OCI-LY1 (cell line): ENCODE measurements at regions not wholly inside any gene's neighbourhood (a gene's known extent, or its start where the extent isn't known, plus 50 kb on each side); places are given as distances from the start of the nearest gene placed in this dataset.

Experiments used
- H2AFZ ChIP-seq: fragments of 200-600 bp; sonication (generic), shearing (Covaris generic); 2 replicates; pipeline ENCODE4 v1.6.0; 2014; ENCODE audit warnings: antibody characterized with exemption, mild to moderate bottlenecking, low read length
- H3F3A ChIP-seq: fragments of 200-600 bp; sonication (generic), shearing (Covaris generic); 2 replicates; pipeline ENCODE4 v1.6.0; 2014; ENCODE audit warnings: mild to moderate bottlenecking, antibody characterized with exemption, low read length, moderate library complexity; ENCODE audit not compliant: insufficient read depth
- H3K27ac ChIP-seq: fragments of 200-600 bp; sonication (generic); 2 replicates; pipeline ENCODE4 v1.5.1; 2014; ENCODE audit warnings: low read length, mixed run types, mild to moderate bottlenecking, low read depth; ENCODE audit not compliant: poor library complexity, severe bottlenecking
- H3K27me3 ChIP-seq: fragments of 200-600 bp; sonication (generic); 2 replicates; pipeline ENCODE4 v1.6.0; 2014; ENCODE audit warnings: antibody characterized with exemption, mild to moderate bottlenecking, low read length, moderate library complexity; ENCODE audit not compliant: insufficient read depth
- H3K36me3 ChIP-seq: fragments of 200-600 bp; sonication (generic); 2 replicates; pipeline ENCODE4 v1.6.1; 2014; ENCODE audit warnings: mild to moderate bottlenecking, antibody characterized with exemption, low read length, moderate library complexity, mixed read lengths; ENCODE audit not compliant: insufficient read depth
- H3K4me1 ChIP-seq: fragments of 200-600 bp; sonication (generic); 2 replicates; pipeline ENCODE4 v1.5.1; 2014; ENCODE audit warnings: mild to moderate bottlenecking, low read length, moderate library complexity; ENCODE audit not compliant: insufficient read depth, severe bottlenecking
- H3K4me2 ChIP-seq: fragments of 200-600 bp; sonication (generic), shearing (Covaris generic); 2 replicates; pipeline ENCODE4 v1.6.1; 2014; ENCODE audit warnings: low read length
- H3K4me3 ChIP-seq: fragments of 200-600 bp; sonication (generic); 2 replicates; pipeline ENCODE4 v1.5.1; 2014; ENCODE audit warnings: low read length, low read depth, mild to moderate bottlenecking, mixed read lengths; ENCODE audit not compliant: poor library complexity, severe bottlenecking
- H3K79me2 ChIP-seq: fragments of 200-600 bp; shearing (Covaris generic); 2 replicates; pipeline ENCODE4 v1.6.1; 2016; ENCODE audit warnings: mixed run types, low read length, mixed read lengths; ENCODE audit not compliant: insufficient read depth
- H3K9ac ChIP-seq: fragments of 200-600 bp; sonication (generic), shearing (Covaris generic); 2 replicates; pipeline ENCODE4 v1.6.1; 2014; ENCODE audit warnings: mild to moderate bottlenecking, low read length, mixed read lengths
- H3K9me2 ChIP-seq: fragments of 200-600 bp; sonication (generic), shearing (Covaris generic); 2 replicates; pipeline ENCODE4 v1.6.1; 2014; ENCODE audit warnings: low read depth, mild to moderate bottlenecking, low read length, mixed read lengths
- H3K9me3 ChIP-seq: fragments of 200-600 bp; shearing (Covaris generic); 2 replicates; pipeline ENCODE4 v1.6.1; 2014; ENCODE audit warnings: low read length, mixed read lengths
- H4K20me1 ChIP-seq: fragments of 200-600 bp; sonication (generic), shearing (Covaris generic); 2 replicates; pipeline ENCODE4 v1.6.0; 2016; ENCODE audit warnings: mild to moderate bottlenecking, low read length; ENCODE audit not compliant: insufficient read depth
- EZH2 ChIP-seq: fragments of 200-600 bp; sonication (generic), shearing (Covaris generic); IDR thresholded peaks from 2 replicates; pipeline ENCODE4 v1.8.0; 2017; ENCODE audit warnings: borderline replicate concordance, mixed run types, mild to moderate bottlenecking, antibody characterized with exemption, low read length, moderate library complexity, mixed read lengths
- TF ChIP-seq, protein P1 (sequence below): fragments of 200-600 bp; sonication (generic), shearing (Covaris generic); IDR thresholded peaks from 2 replicates; pipeline ENCODE4 v1.5.1; 2017; ENCODE audit warnings: mild to moderate bottlenecking, antibody characterized with exemption, low read length, moderate library complexity, mixed read lengths

DNA sequence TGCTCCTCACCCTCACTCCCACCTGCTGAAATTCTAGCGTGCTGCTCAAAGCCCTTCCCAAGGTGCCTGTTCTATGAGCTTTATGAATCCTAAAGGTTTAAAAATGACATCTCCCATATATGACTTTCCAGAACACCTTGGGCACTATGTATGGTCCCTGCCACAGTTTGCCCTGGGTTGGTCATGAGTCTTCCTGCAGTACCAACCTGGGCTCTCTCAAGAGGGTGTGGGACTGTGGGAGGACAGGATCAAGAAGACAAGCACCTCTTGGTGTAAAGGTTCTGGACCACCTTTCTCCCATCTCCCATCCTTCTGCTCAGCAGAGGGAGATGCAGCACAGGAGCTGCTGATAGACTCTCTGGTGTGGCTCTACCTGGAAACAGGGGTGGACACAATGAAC lies 134.1 kb downstream of the FCRL5 start:
- Histone ChIP-seq H4K20me1 (no peaks in the 10 kb centered on the region), H3K27ac (no peak overlapping the region), H3K9me3 (no peaks in the 10 kb centered on the region), H3K9ac (no peak overlapping the region), H2AFZ (no peak overlapping the region), H3K79me2 (no peaks in the 10 kb centered on the region), H3K9me2 (no peaks in the 10 kb centered on the region), H3K27me3 (no peaks in the 10 kb centered on the region), H3K4me1 (no peaks in the 10 kb centered on the region), H3K4me3 (no peak overlapping the region), H3K4me2 (no peak overlapping the region), H3K36me3 (no peaks in the 10 kb centered on the region), H3F3A (no peaks in the 10 kb centered on the region)
- TF ChIP-seq EZH2 = no peak
- TF ChIP-seq, protein P1, sequence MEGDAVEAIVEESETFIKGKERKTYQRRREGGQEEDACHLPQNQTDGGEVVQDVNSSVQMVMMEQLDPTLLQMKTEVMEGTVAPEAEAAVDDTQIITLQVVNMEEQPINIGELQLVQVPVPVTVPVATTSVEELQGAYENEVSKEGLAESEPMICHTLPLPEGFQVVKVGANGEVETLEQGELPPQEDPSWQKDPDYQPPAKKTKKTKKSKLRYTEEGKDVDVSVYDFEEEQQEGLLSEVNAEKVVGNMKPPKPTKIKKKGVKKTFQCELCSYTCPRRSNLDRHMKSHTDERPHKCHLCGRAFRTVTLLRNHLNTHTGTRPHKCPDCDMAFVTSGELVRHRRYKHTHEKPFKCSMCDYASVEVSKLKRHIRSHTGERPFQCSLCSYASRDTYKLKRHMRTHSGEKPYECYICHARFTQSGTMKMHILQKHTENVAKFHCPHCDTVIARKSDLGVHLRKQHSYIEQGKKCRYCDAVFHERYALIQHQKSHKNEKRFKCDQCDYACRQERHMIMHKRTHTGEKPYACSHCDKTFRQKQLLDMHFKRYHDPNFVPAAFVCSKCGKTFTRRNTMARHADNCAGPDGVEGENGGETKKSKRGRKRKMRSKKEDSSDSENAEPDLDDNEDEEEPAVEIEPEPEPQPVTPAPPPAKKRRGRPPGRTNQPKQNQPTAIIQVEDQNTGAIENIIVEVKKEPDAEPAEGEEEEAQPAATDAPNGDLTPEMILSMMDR = no peak

DNA sequence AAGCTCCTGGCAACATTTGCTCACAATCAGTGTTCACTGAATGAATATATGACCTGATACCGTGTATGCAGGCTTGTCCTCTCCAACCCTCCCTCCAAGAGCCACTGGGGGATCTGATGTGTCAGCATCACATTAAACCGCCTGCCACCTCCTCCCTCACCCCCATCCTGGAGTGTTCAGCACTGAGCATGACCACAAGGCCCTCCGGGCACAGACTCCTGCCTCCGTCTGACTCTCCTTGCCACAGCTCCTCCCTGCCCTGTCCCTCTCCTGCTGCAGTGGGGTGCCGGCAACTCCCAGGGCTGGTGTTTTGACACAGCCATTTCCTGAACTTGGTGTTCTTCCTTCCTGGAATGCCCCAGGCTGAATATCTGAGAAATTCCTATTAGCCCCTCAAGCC lies 136.7 kb downstream of the FCRL5 start:
- no peaks in the 10 kb centered on the region for H3K4me1 ChIP-seq
- no peak overlapping the region for H3K9ac ChIP-seq
- H3K27ac ChIP-seq = no peak overlapping the region
- no peaks in the 10 kb centered on the region for H3K36me3 ChIP-seq
- no peaks in the 10 kb centered on the region for H4K20me1 ChIP-seq
- no peaks in the 10 kb centered on the region for H3K9me2 ChIP-seq
- H3K4me2 ChIP-seq = no peak overlapping the region
- H3K27me3 ChIP-seq = no peaks in the 10 kb centered on the region
- H3K9me3 ChIP-seq = no peaks in the 10 kb centered on the region
- TF ChIP-seq EZH2 = no peak
- TF ChIP-seq, protein P1 = no peak
- H2AFZ ChIP-seq = no peak overlapping the region
- H3K79me2 ChIP-seq = no peaks in the 10 kb centered on the region
- H3K4me3 ChIP-seq = no peak overlapping the region
- H3F3A ChIP-seq = no peaks in the 10 kb centered on the region

DNA sequence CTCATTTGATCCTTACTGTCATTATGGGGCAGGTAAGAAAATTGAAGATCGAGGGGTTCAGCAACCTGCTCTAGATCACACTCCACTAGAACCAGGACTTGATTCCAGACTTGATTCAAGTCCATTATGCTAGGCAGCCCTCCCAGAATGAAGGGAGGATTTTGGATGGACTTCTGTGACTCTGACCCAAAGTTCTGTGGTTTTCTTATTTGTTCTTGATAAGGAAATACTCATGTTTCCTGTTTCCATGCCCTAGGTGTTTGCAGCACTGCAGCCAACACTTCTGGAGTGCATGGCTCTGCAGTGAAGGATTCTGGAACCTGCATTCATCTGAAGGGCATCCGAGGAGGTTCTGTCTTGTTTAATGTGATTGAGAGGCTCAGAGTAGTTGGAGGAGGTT lies 140.0 kb downstream of the FCRL5 start:
- Histone ChIP-seq H2AFZ (no peak overlapping the region), H3K9me2 (no peaks in the 10 kb centered on the region), H3K79me2 (no peaks in the 10 kb centered on the region), H3K9me3 (no peaks in the 10 kb centered on the region), H3K27me3 (no peaks in the 10 kb centered on the region), H3K9ac (no peak overlapping the region), H3K36me3 (no peaks in the 10 kb centered on the region), H4K20me1 (no peaks in the 10 kb centered on the region), H3K27ac (no peak overlapping the region), H3K4me2 (no peak overlapping the region), H3F3A (no peaks in the 10 kb centered on the region), H3K4me3 (no peak overlapping the region), H3K4me1 (no peaks in the 10 kb centered on the region)
- no peak for TF ChIP-seq EZH2
- TF ChIP-seq, protein P1 = no peak
